SK-N-MC (cell line): ENCODE measurements at regions not wholly inside any gene's neighbourhood (a gene's known extent, or its start where the extent isn't known, plus 50 kb on each side); places are given as distances from the start of the nearest gene placed in this dataset.

Experiments used
- FOXP2 ChIP-seq: optimal IDR thresholded peaks from 2 replicates; pipeline ENCODE3; 2011; ENCODE audit warnings: mild to moderate bottlenecking, moderate library complexity; ENCODE audit not compliant: insufficient read depth; ENCODE audit errors: extremely low read length, control extremely low read depth
- POLR2AphosphoS5 ChIP-seq: IDR thresholded peaks from 2 replicates; pipeline ENCODE4 v1.6.1; 2012; ENCODE audit warnings: mild to moderate bottlenecking, low read depth, low read length, borderline replicate concordance

DNA sequence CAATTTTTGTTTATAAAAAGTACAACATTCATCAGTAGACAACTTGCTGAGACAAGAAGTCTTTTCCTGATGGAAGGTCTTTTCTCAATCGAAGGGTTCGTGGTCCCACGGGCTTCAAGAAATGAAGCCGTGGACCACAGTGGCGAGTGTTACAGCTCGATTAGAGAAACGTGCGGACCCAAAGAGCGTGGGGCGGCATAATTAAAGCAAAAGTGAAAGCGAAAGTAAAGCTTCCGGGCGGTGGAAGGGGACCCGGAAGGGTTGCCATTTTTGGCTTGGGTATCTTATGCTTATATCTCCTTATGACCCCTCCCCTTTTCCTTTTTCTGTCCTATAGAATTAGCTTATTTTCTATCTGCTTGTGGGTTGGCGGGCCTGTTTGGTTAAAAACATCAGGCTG is 2309.4 kb upstream of the ACO1 start:
- TF ChIP-seq POLR2AphosphoS5 (no peak), FOXP2 (no peak)
